RWPE1 (cell line): ENCODE measurements at regions not wholly inside any gene's neighbourhood (a gene's known extent, or its start where the extent isn't known, plus 50 kb on each side); places are given as distances from the start of the nearest gene placed in this dataset.

ENCODE experiments used
- CTCF ChIA-PET: fragments of 350-600 bp; sonication (Branson Sonifier 250); formaldehyde crosslinking; extraction: SDS; loops from one replicate; lab custom pipeline; 2021; lab: Yijun Ruan, JAX
- POLR2A ChIA-PET: fragments of 400-600 bp; formaldehyde crosslinking; extraction: SDS; loops from one replicate; lab custom pipeline; 2020; ENCODE audit warnings: antibody characterized with exemption; ENCODE audit not compliant: low non-redundant PET; lab: Yijun Ruan, JAX
- DNase-seq: peaks from one replicate; pipeline ENCODE4 v3.0.0; 2012; ENCODE audit warnings: low spot score
- H3K27ac ChIP-seq: fragments of 450-650 bp; 2 replicates; pipeline ENCODE4 v1.5.1; 2017
- CTCF ChIP-seq: fragments of 450-650 bp; conservative IDR thresholded peaks from 2 replicates; pipeline ENCODE4 v1.5.1; 2017; ENCODE audit warnings: low read depth, mild to moderate bottlenecking

GRCh38 chr21:33152732-33153130, 77.0 kb upstream of the IFNAR2 start:
- CTCF ChIA-PET: interaction anchor here (0.6 kb wide), 1 partner anchor 43 kb away, joined by 3 read pairs; no protein-coding TSS in a partner anchor
- no peak for TF ChIP-seq CTCF

GRCh38 chr21:33155005-33155404, 74.7 kb upstream of the IFNAR2 start:
- CTCF ChIA-PET: no interaction called here
- DNase-seq: no peak
- H3K27ac ChIP-seq: no peak overlapping the region
- TF ChIP-seq CTCF: no peak
- POLR2A ChIA-PET: no interaction called here

More at GRCh38 chr21:33152732-33153130, 77.0 kb upstream of the IFNAR2 start:
- POLR2A ChIA-PET: no interaction called here
- no peak for DNase-seq
- H3K27ac ChIP-seq: no peak overlapping the region

- ChIA-PET POLR2A (no interaction called here), CTCF (no interaction called here)
- no peak for TF ChIP-seq CTCF
- no peak overlapping the region for H3K27ac ChIP-seq
- no peak for DNase-seq
Observed at GRCh38 chr21:33155422-33155821, 74.3 kb upstream of the IFNAR2 start.

GRCh38 chr21:33157303-33157702, 72.4 kb upstream of the IFNAR2 start:
- ChIA-PET CTCF (interaction anchor here (0.7 kb wide), 1 partner anchor 284 kb away, joined by 8 read pairs; no protein-coding TSS in a partner anchor), POLR2A (interaction anchor here (0.6 kb wide), 1 partner anchor 17 kb away, joined by 4 read pairs; no protein-coding TSS in a partner anchor)
- DNase-seq: no peak
- no peak overlapping the region for H3K27ac ChIP-seq
- no peak for TF ChIP-seq CTCF

GRCh38 chr21:33158654-33159053, 71.1 kb upstream of the IFNAR2 start:
- ChIA-PET CTCF (interaction anchor here (0.5 kb wide), 1 partner anchor 14 kb away, joined by 4 read pairs; no protein-coding TSS in a partner anchor), POLR2A (no interaction called here)
- no peak for TF ChIP-seq CTCF
- no peak for DNase-seq
- H3K27ac ChIP-seq: no peak overlapping the region

- DNase-seq: no peak
- TF ChIP-seq CTCF: no peak
- CTCF ChIA-PET: interaction anchor here (0.7 to 0.8 kb wide), 2 partner anchors 330 to 1794 kb away, joined by 3 read pairs; no protein-coding TSS in a partner anchor
- H3K27ac ChIP-seq: no peak overlapping the region
- POLR2A ChIA-PET: no interaction called here
Observed at GRCh38 chr21:33162436-33162951, 67.2 kb upstream of the IFNAR2 start.
